Caco-2 (cell line): ENCODE measurements at regions not wholly inside any gene's neighbourhood (a gene's known extent, or its start where the extent isn't known, plus 50 kb on each side); places are given as distances from the start of the nearest gene placed in this dataset.

Experiments
- BruUV-seq: library from RNA; stranded (reverse); fragments of 400-500 nt; replicated peaks from 2 replicates; lab custom pipeline; 2021; lab: Mats Ljungman, UMichigan
- CTCF ChIA-PET: fragments of 300-600 bp; sonication (Branson Sonifier 250); formaldehyde crosslinking; loops from one replicate; lab custom pipeline; 2022; ENCODE audit warnings: antibody characterized with exemption; lab: Charles Lee
- POLR2A ChIA-PET: fragments of 300-600 bp; sonication (Branson Sonifier 250); formaldehyde crosslinking; loops from one replicate; lab custom pipeline; 2022; ENCODE audit warnings: antibody characterized with exemption; lab: Charles Lee
- DNase-seq, 2 experiments: peaks; one replicate each; pipeline versions ENCODE4 v3.0.0 to v3.0.0-alpha.2; 2020 to 2022
- H3K27me3 ChIP-seq: replicated peaks from 2 replicates; pipeline ENCODE4 v1.6.0; 2011; ENCODE audit warnings: low read length; ENCODE audit not compliant: control insufficient read depth, insufficient read depth
- H3K36me3 ChIP-seq: 2 replicates; pipeline ENCODE4 v1.5.1; 2011; ENCODE audit warnings: low read length; ENCODE audit not compliant: control insufficient read depth, insufficient read depth
- H3K4me1 ChIP-seq: fragments of 250-450 bp; sonication (Bioruptor Pico); 2 replicates; pipeline ENCODE4 v1.5.1; 2020; ENCODE audit warnings: mild to moderate bottlenecking
- H3K4me3 ChIP-seq: 2 replicates; pipeline ENCODE4 v1.5.1; 2011; ENCODE audit warnings: low read depth, mild to moderate bottlenecking, control low read depth, low read length
- H3K9me3 ChIP-seq: fragments of 250-450 bp; sonication (Bioruptor Pico); 2 replicates; pipeline ENCODE4 v1.5.1; 2020; ENCODE audit warnings: mild to moderate bottlenecking, moderate library complexity
- H3K27ac Mint-ChIP-seq: one replicate; pipeline ENCODE4 v1.8.0; 2022; ENCODE audit warnings: mixed read lengths; ENCODE audit not compliant: unreplicated experiment
- H3K27me3 Mint-ChIP-seq: one replicate; pipeline ENCODE4 v1.8.0; 2022; ENCODE audit warnings: mixed read lengths; ENCODE audit not compliant: insufficient read depth, unreplicated experiment
- H3K36me3 Mint-ChIP-seq: one replicate; pipeline ENCODE4 v1.8.0; 2022; ENCODE audit warnings: mild to moderate bottlenecking, mixed read lengths; ENCODE audit not compliant: insufficient read depth, unreplicated experiment
- H3K4me1 Mint-ChIP-seq: one replicate; pipeline ENCODE4 v1.8.0; 2022; ENCODE audit warnings: low read depth, mixed read lengths; ENCODE audit not compliant: unreplicated experiment
- H3K4me3 Mint-ChIP-seq: one replicate; pipeline ENCODE4 v1.8.0; 2022; ENCODE audit warnings: mild to moderate bottlenecking, moderate library complexity, mixed read lengths; ENCODE audit not compliant: unreplicated experiment
- H3K9me3 Mint-ChIP-seq: one replicate; pipeline ENCODE4 v1.8.0; 2022; ENCODE audit warnings: mixed read lengths; ENCODE audit not compliant: unreplicated experiment
- CTCF ChIP-seq, 2 experiments: fragments of 200-600 bp in 1 of 2; IDR thresholded peaks; 1 replicate in 1 of 2; 2 replicates in 1 of 2; pipeline versions ENCODE4 v1.5.1 to v1.8.0; 2011 to 2022; ENCODE audit warnings: antibody characterized with exemption in 1 of 2, control low read depth in 1 of 2, inconsistent platforms in 1 of 2, low read depth in 1 of 2, low read length in 1 of 2, mild to moderate bottlenecking in 1 of 2, moderate library complexity in 1 of 2; ENCODE audit not compliant: insufficient read depth in 1 of 2, severe bottlenecking in 1 of 2, unreplicated experiment in 1 of 2
- intact Hi-C: fragments of 100-400 bp; cut with micrococcal nuclease; formaldehyde crosslinking; loops from one replicate; pipeline ENCODE4 v1.10.0; 2022; ENCODE audit not compliant: unreplicated experiment

- CTCF ChIA-PET = no interaction called here
- Histone ChIP-seq H3K36me3 (no peaks in the 10 kb centered on the region), H3K4me1 (peaks cover 16% of the 10 kb centered on the region), H3K4me3 (no peak overlapping the region), H3K27me3 (no peaks in the 10 kb centered on the region), H3K9me3 (no peaks in the 10 kb centered on the region)
- Mint-ChIP-seq H3K9me3 (peaks cover 13% of the 10 kb centered on the region), H3K27me3 (no peaks in the 10 kb centered on the region), H3K4me1 (peaks cover 8% of the 10 kb centered on the region), H3K27ac (no peak overlapping the region), H3K4me3 (no peak overlapping the region), H3K36me3 (peaks cover 4% of the 10 kb centered on the region)
- no peak for DNase-seq
- BruUV-seq = no TSS peak
- TF ChIP-seq CTCF (IDR thresholded peaks at IDR 0.05; ENCODE audit: insufficient read depth in 1 of 2, low read depth in 1 of 2, low read length in 1 of 2, severe bottlenecking in 1 of 2, unreplicated experiment in 1 of 2) = no peak
- POLR2A ChIA-PET = no interaction called here
- intact Hi-C loops = no loop called here
These were observed 292.1 kb downstream of the SOX4 start for GRCh38 chr6:21885532-21886114.

GRCh38 chr6:21886542-21887151, 293.1 kb downstream of the SOX4 start:
- peak in 1 of 2 experiments; percentile 15 for DNase-seq
- Histone ChIP-seq H3K9me3 (no peaks in the 10 kb centered on the region), H3K4me1 (peaks cover 16% of the 10 kb centered on the region), H3K36me3 (no peaks in the 10 kb centered on the region), H3K27me3 (no peaks in the 10 kb centered on the region), H3K4me3 (no peak overlapping the region)
- no peak for TF ChIP-seq CTCF (IDR thresholded peaks at IDR 0.05; ENCODE audit: insufficient read depth in 1 of 2, low read depth in 1 of 2, low read length in 1 of 2, severe bottlenecking in 1 of 2, unreplicated experiment in 1 of 2)
- ChIA-PET CTCF (interaction anchor here (0.6 kb wide), 1 partner anchor 24 kb away, joined by 4 read pairs; no protein-coding TSS in a partner anchor), POLR2A (no interaction called here)
- intact Hi-C loops = no loop called here
- no TSS peak for BruUV-seq
- H3K4me3 Mint-ChIP-seq = no peak overlapping the region
- H3K27ac Mint-ChIP-seq = no peak overlapping the region
- H3K36me3 Mint-ChIP-seq = peaks cover 4% of the 10 kb centered on the region
- peaks cover 10% of the 10 kb centered on the region for H3K9me3 Mint-ChIP-seq
- H3K27me3 Mint-ChIP-seq = no peaks in the 10 kb centered on the region
- H3K4me1 Mint-ChIP-seq = peaks cover 8% of the 10 kb centered on the region

GRCh38 chr6:21887231-21888185, 294.0 kb downstream of the SOX4 start:
- Histone ChIP-seq H3K27me3 (no peaks in the 10 kb centered on the region), H3K36me3 (no peaks in the 10 kb centered on the region), H3K9me3 (no peaks in the 10 kb centered on the region), H3K4me1 (peaks cover 16% of the 10 kb centered on the region), H3K4me3 (no peak overlapping the region)
- BruUV-seq = TSS peak; percentile 71
- ChIA-PET CTCF (interaction anchor here (0.6 kb wide), 1 partner anchor 23 kb away, joined by 4 read pairs; no protein-coding TSS in a partner anchor), POLR2A (no interaction called here)
- TF ChIP-seq CTCF (IDR thresholded peaks at IDR 0.05; ENCODE audit: insufficient read depth in 1 of 2, low read depth in 1 of 2, low read length in 1 of 2, severe bottlenecking in 1 of 2, unreplicated experiment in 1 of 2) = no peak
- Mint-ChIP-seq H3K4me3 (no peak overlapping the region), H3K36me3 (peaks cover 4% of the 10 kb centered on the region), H3K4me1 (peaks cover 8% of the 10 kb centered on the region), H3K27ac (no peak overlapping the region), H3K27me3 (no peaks in the 10 kb centered on the region), H3K9me3 (peaks cover 10% of the 10 kb centered on the region)
- intact Hi-C loops = no loop called here
- DNase-seq = no peak
